Right cardiac atrium (tissue), 5 donors: ENCODE measurements at regions not wholly inside any gene's neighbourhood (a gene's known extent, or its start where the extent isn't known, plus 50 kb on each side); places are given as distances from the start of the nearest gene placed in this dataset.
A peak's percentile ranks its signal among the peaks of the same experiment; 100 is the strongest.
"Not testable (repeated sequence)": the region's sequence is repeated elsewhere in the genome, so short reads cannot be mapped to it uniquely, and the experiment has no call there.

Experiments used
- ATAC-seq, 2 donors: fragments of 200-7000 bp; cut with Tn5 transposase; one replicate each; pipeline versions ENCODE4 v1.8.0 to v1.9.1; 2020; ENCODE audit warnings: moderate library complexity in 2 of 2, mild to moderate bottlenecking in 1 of 2
- DNase-seq, 3 donors: peaks; one replicate each; pipeline ENCODE4 v3.0.0-alpha.2; 2020
- H3K27ac ChIP-seq: one replicate; pipeline ENCODE4 v1.5.1; 2013; ENCODE audit warnings: mild to moderate bottlenecking, low read length, control low read depth, moderate library complexity
- H3K27me3 ChIP-seq: one replicate; pipeline ENCODE4 v1.6.1; 2013; ENCODE audit not compliant: control insufficient read depth, insufficient read depth
- H3K4me1 ChIP-seq: one replicate; pipeline ENCODE4 v1.6.1; 2013; ENCODE audit warnings: low read length; ENCODE audit not compliant: control insufficient read depth, insufficient read depth
- H3K4me3 ChIP-seq: one replicate; pipeline ENCODE4 v1.5.1; 2013; ENCODE audit warnings: low read length, control low read depth
- H3K9me3 ChIP-seq: one replicate; pipeline ENCODE4 v1.6.1; 2013; ENCODE audit warnings: low read length; ENCODE audit not compliant: control insufficient read depth
- WGBS: extraction: QIAGEN DNeasy Blood & Tissue Kit; methylation state at CpG from one replicate; pipeline ENCODE4 v1.1.7; 2013; 5-methylcytosine and 5-hydroxymethylcytosine counted together
- intact Hi-C, 4 donors: fragments of 100-400 bp; cut with DNase I; formaldehyde crosslinking; loops; one replicate each; pipeline versions ENCODE4 v1.11.0 to v1.14.0; 2022 to 2023
- donor health status: healthy with polysubstance abuse.
- donor health status: DM: no; HTN: yes; CAD: no.
- donor health status: DM: no; HTN: no; CAD: no.
- donor health status: DM: no; HTN: yes; CAD: no; lungs with severe emphysema.
- donor health status: DM: yes; HTN: yes; CAD: no.

DNA sequence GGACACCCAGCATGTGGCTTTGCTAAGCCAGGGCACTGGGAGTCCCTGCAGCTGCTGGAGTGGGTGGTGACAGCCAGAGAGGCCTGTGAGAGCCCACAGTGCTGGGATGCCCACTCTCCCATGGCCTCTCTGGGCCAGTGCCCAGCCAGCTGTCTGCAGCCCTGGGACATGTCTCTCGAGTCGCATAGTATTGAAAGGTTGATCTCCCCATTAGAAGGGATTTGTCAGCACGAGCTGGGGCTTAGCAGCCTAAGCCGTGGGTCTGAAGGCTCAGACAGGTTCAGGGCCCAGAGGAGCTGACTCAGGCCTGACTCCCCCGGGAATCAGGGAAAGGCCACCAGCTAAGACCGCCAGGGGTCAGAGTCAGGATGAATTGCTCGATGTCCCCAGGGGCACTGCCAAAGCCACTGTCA, 53.5 kb downstream of the FOXD2 start:
- no peaks in the 10 kb centered on the region for H3K4me1 ChIP-seq
- no peak overlapping the region for H3K4me3 ChIP-seq
- H3K9me3 ChIP-seq: no peaks in the 10 kb centered on the region
- 56% methylated on average over 7 of the region's 7 CpGs for WGBS
- no peak overlapping the region for H3K27ac ChIP-seq
- ATAC-seq (peak in 1 of 2 donors; percentile 33), DNase-seq (no peak)
- peaks cover 3% of the 10 kb centered on the region for H3K27me3 ChIP-seq
- intact Hi-C loops: no loop called here

DNA sequence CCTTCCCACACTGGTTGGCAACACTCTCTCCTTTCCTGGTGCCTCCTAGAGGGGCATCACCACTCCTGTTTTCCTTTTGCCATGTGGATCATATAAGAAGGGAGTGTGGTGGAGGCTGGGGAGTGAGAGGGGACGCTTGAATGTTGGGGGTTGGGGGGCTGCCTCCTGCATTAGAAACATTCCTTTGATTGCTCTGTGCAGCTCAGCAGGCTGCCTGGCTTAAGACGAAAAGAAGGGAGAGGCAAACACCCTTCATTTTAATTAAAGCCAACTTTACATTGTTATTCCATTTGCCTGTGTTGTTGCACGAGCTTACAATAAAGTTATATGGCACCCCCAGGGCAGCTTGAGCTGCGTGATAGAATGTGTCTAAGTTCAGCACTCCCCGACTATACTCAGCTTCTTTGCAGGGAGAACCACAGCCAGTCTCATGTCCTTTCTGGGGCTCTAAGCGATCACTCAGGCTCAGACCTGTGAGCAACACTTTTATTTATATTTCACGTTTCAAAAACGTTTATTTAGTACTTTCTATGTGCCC, 57.4 kb downstream of the FOXD2 start:
- intact Hi-C loops: no loop called here
- WGBS: 26% methylated on average over 8 of the region's 8 CpGs
- H3K27me3 ChIP-seq: no peaks in the 10 kb centered on the region
- H3K4me1 ChIP-seq: no peaks in the 10 kb centered on the region
- no peak overlapping the region for H3K4me3 ChIP-seq
- no peaks in the 10 kb centered on the region for H3K9me3 ChIP-seq
- ATAC-seq (no peak), DNase-seq (no peak)
- H3K27ac ChIP-seq: no peak overlapping the region

DNA sequence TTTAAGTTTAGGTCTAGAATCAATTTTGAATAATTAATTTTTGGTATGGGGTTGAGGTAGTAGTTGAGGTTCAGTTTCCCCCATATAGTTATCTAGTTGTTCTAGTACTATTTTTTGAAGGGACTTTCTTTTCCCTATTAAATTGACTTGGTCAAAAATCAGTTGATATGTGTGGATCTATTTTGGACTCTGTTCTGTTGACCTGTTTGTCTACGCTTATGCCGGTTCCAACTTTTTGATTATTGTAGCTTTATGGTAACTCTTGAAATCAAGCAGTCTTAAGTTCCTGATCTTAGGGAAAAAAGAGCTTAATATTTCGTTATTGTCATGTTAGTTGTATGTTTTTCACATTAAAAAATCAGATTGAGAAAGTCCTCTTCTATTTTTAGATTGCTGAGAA, 60.7 kb downstream of the FOXD2 start:
- Histone ChIP-seq H3K4me1 (no peaks in the 10 kb centered on the region), H3K27me3 (peaks cover 4% of the 10 kb centered on the region), H3K4me3 (no peak overlapping the region), H3K9me3 (no peaks in the 10 kb centered on the region), H3K27ac (no peak overlapping the region)
- ATAC-seq (no peak), DNase-seq (no peak)
- intact Hi-C loops: no loop called here
- WGBS: 65% methylated on average over 3 of the region's 3 CpGs

DNA sequence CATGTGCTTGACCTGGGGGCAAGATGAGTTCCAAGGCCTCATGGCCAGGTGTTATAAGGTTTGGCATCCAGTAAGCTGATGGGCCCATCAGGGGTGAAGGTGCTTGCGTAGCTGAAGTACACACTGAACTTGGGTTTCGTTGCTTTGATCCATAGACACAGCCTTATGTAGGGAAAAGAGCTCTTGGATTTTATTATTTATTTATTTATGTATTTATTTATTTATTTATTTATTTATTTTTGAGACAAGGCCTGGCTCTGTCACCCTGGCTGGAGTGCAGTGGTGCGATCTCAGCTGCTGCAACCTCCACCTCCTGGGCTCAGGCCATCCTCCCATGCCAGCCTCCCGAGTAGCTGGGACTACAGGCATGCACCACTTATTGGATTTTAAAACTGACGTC, 63.2 kb downstream of the FOXD2 start:
- no peak for ATAC-seq
- H3K9me3 ChIP-seq: no peaks in the 10 kb centered on the region
- no peak overlapping the region for H3K27ac ChIP-seq
- intact Hi-C loops: no loop called here
- DNase-seq: no peak
- no peak overlapping the region for H3K4me3 ChIP-seq
- H3K4me1 ChIP-seq: no peaks in the 10 kb centered on the region
- H3K27me3 ChIP-seq: peaks cover 4% of the 10 kb centered on the region
- 94% methylated on average over 5 of the region's 5 CpGs for WGBS

DNA sequence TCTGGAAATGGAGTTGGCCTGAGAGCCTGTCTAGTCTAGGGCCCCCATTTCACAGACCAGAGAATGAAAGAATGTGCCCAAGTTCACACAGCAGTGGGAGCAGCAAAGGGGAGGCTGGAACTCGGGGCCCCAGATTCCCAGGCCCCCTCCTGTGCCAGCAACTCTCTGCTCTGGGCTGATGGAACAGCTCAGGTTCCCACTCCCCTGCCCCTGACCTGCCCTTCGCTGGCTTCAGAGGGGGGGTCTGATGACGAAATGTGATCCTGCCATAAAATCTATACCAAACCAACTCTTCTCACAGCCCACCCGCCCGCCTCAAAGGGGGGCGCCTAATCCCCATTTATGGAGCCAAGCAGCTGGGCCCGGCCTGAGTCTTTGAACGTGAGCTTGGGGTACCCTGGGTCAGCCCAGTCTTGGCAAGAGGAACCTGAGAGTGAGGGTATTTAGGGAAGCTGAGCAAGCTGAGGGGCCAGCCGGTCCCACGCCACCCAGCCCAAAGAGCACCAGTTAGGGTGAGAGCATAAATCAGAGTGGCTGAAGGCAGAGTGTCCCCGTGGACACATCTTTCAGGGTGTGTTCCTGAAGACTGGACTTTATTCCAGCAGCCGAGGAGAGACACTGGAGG, 65.0 kb downstream of the FOXD2 start:
- intact Hi-C loops: no loop called here
- Histone ChIP-seq H3K4me1 (no peaks in the 10 kb centered on the region), H3K27me3 (peaks cover 4% of the 10 kb centered on the region), H3K9me3 (no peaks in the 10 kb centered on the region), H3K27ac (no peak overlapping the region), H3K4me3 (no peak overlapping the region)
- no peak for DNase-seq
- 73% methylated on average over 12 of the region's 12 CpGs for WGBS
- ATAC-seq: no peak

DNA sequence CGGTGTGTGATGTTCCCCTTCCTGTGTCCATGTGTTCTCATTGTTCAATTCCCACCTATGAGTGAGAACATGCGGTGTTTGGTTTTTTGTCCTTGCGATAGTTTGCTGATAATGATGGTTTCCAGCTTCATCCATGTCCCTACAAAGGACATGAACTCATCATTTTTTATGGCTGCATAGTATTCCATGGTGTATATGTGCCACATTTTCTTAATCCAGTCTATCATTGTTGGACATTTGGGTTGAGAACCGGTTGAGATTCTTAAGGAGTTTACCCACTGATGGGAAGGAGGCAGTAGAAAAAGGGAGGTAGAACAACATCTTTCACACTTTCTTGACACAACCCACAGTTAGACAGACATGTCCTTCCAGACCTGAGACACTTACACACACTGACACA, 67.0 kb downstream of the FOXD2 start:
- H3K4me1 ChIP-seq, H3K9me3 ChIP-seq, ATAC-seq, H3K4me3 ChIP-seq, intact Hi-C loops, DNase-seq, H3K27me3 ChIP-seq, H3K27ac ChIP-seq: not testable (repeated sequence)
- WGBS: 95% methylated on average over 2 of the region's 4 CpGs

DNA sequence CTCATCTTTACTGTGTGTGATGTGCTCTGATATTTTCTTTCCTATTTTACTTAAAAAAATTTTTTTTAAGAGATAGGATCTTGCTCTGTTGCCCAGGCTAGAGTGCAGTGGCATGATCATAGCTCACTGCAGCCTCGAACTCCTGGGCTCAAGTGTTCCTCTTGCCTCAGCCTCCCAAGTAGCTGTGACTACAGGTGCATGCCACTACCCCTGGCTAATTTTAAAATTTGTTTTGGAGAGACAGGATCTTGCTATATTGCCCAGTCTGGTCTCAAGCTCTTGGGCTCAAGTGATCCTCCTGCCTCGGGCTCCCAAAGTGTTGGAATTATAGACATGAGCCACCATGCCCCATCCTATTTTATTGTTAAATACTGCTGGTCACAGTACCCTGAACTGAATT, 67.4 kb downstream of the FOXD2 start:
- intact Hi-C loops: no loop called here
- ATAC-seq (no peak), DNase-seq (no peak)
- Histone ChIP-seq H3K9me3 (no peaks in the 10 kb centered on the region), H3K4me3 (no peak overlapping the region), H3K27me3 (peaks cover 4% of the 10 kb centered on the region), H3K4me1 (no peaks in the 10 kb centered on the region), H3K27ac (no peak overlapping the region)
- WGBS: 72% methylated on average over 2 of the region's 2 CpGs

DNA sequence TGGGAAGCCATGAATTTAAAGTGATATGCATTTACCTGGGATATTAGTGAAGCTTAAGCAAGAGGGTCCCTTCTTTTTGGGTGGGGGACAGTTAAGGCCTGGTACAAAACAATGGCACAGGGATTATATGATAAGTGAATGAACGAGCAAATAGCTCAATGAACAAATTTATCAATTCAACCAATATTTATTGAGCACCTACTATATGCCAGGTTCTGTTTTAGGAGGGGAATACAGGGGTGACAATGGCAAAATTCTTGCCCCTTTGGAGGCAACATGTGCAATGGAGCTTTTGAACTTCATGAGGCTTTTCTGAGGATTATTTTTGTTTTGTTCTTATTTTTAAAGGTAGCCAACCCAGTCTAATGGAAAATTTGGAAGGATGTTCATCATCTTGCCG, 68.2 kb downstream of the FOXD2 start:
- DNase-seq: no peak
- WGBS: 89% methylated on average over 2 of the region's 2 CpGs
- H3K4me3 ChIP-seq: no peak overlapping the region
- no peaks in the 10 kb centered on the region for H3K9me3 ChIP-seq
- peaks cover 4% of the 10 kb centered on the region for H3K27me3 ChIP-seq
- ATAC-seq: no peak
- intact Hi-C loops: no loop called here
- H3K27ac ChIP-seq: no peak overlapping the region
- no peaks in the 10 kb centered on the region for H3K4me1 ChIP-seq

DNA sequence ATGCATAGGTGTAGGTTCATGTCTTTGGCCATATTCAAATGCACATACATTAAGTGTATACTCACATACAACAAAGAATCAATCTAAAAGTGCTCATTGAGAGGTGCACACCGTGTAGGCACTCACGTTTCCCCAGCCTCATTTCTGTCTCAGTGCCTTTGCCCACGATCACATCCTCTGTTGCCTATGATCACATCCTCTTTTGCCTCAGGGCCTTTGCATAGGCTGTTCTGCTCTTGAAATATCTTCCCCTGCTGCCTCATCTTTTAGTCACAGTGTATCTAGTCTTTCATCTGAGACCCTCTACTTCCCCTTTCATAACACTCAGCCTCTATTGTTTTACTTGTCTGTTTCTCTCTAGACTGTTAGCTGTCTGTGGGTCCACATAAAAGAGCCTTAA, 69.3 kb downstream of the FOXD2 start:
- Histone ChIP-seq H3K4me3 (no peak overlapping the region), H3K27me3 (no peaks in the 10 kb centered on the region), H3K27ac (no peak overlapping the region), H3K9me3 (no peaks in the 10 kb centered on the region), H3K4me1 (no peaks in the 10 kb centered on the region)
- 71% methylated on average over 3 of the region's 3 CpGs for WGBS
- ATAC-seq (no peak), DNase-seq (no peak)
- intact Hi-C loops: no loop called here

DNA sequence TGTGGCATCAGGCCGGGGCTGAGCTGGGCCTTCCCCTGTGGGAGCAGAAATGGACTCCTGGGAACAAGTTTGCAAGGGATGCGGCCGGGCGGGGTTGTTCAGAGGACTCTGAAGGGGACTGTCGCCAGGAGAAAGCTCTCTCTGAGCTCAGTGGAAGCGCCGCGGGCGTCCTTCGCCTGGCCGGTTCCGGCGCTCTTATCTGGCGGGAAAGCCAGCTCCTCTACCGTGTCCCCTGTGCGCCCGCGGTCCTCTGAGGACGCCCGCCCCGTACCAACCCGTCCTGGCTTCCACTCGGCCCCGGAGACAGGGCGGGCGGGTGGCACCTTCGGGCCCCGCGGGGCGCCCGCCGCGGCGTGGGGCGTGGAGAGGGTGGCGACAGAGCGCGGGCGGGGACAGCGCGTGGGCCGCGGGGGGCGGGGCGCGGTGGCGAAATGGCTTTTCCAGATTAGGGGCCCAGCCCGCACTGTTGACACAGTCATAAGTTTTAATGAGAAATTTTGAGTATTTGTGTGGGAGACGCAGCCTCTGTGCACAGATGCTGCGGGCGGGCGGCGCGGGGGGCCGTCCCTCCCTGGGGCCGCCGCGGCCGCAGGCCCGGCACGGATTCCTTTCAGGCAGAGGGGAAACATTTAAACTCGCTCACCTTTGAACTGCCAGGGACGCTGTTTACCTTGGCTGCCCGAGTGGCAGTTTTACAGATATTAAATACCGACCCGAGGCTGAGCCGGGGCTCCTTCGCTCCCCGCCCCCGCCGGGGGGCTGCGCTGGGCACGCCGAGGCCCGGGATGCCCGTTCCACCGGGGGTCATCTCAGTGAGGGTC, 70.2 kb downstream of the FOXD2 start:
- peak overlapping the region; percentile 63 for H3K4me3 ChIP-seq

DNA sequence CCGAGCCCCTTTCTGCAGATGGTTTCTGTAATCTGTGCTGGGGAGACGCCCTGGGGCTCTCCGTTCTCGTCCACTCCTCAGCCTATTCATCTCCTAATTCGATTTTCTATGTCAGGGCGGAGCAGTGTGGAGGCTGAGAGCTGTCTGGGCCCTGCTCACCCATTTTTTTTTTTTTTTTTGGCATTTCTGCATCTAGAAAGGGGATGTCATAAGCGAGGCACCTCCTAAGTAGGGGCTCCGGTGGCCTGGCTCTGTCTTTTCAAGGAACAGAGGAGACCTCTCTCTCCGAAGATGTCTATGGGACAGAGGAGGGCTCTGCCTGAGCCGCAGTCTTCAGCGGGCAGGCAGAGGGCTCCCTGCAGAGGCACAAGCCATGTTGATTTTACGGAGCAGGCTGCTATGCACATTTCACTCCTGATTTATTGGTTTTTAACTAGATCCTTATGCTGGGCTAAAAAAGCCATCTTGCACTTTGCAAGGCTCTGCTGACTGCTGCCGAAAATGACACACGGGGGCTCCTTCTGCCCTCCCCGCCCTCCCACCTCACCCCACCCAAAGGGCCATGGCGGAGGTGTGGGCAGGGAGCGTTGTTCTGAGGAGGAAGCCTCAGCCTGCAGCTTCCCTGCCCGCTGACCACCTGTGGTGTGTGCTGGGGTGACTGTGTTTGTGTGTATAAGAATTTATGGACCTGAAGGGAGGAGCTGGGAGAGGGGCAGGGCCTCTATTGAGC, 71.0 kb downstream of the FOXD2 start:
- intact Hi-C loops: no loop called here
- WGBS: 26% methylated on average over 18 of the region's 18 CpGs
- Histone ChIP-seq H3K27me3 (no peaks in the 10 kb centered on the region), H3K9me3 (no peaks in the 10 kb centered on the region), H3K4me3 (peak overlapping the region; percentile 63), H3K27ac (no peak overlapping the region), H3K4me1 (no peaks in the 10 kb centered on the region)
- no peak for DNase-seq
- ATAC-seq: peak; percentile 33 to 51

More for the DNA sequence above, 70.2 kb downstream of the FOXD2 start:
- DNase-seq (peak; percentile 22 to 65 (median 65)), ATAC-seq (peak; percentile 74 to 79)
- Histone ChIP-seq H3K9me3 (no peaks in the 10 kb centered on the region), H3K27me3 (no peaks in the 10 kb centered on the region), H3K27ac (no peak overlapping the region), H3K4me1 (no peaks in the 10 kb centered on the region)
- intact Hi-C loops: no loop called here
- WGBS: 1% methylated on average over 77 of the region's 77 CpGs
